HepG2 (cell line): ENCODE measurements at regions not wholly inside any gene's neighbourhood (a gene's known extent, or its start where the extent isn't known, plus 50 kb on each side); places are given as distances from the start of the nearest gene placed in this dataset.

Source experiments
- TF ChIP-seq, protein P1 (sequence below): sonication (generic); formaldehyde crosslinking; IDR thresholded peaks from 2 replicates; pipeline ENCODE4 v1.4.0; 2020; ENCODE audit warnings: missing genetic modification reagents
- TF ChIP-seq, protein P2 (sequence below): sonication (generic); formaldehyde crosslinking; IDR thresholded peaks from 2 replicates; pipeline ENCODE4 v1.8.0; 2022; ENCODE audit warnings: mild to moderate bottlenecking, missing genetic modification reagents, moderate library complexity

DNA sequence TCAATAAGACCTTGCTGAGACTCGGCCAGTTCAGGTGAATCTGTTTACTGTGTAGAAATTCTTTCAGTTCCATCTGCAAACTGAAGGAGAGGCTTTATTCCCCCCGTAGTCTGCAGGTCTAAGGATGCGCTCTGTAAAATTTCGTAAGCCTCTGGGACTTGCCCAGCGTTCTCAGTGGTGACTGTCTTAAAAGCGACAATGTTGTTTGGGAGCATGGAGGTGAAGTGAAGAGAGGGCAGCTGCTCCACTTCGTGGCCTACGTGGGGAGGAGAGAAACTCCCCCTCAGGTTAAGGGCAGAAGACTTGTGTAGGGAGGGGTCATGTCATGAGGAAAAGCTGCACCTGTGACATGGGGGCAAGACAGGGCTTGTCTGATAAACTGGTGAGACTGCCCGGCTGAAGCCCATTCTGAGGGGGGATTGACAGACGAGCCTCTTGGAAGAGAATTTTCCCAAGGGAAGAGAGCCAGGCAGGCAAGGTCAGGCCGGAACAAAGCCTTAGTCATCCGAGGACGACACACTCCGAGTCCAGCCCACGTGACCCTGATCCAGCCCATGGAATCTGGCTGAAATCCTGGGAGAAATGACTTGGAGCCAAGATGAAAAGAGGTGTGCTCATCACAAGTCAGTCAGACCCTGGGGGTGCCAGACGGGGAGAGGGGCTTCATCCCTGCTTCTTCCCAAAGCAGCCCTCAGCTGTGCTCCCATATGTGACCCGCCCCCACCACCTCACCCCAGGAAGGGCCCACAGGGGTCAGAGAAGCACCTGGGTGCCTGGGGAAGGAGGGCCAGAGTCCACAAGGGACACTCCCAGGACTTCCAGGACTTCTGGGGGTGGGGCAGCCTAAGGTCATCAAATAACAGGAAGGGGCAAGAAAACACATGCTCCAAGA is 88.5 kb upstream of the SH3BP4 start:
- TF ChIP-seq, protein P1, sequence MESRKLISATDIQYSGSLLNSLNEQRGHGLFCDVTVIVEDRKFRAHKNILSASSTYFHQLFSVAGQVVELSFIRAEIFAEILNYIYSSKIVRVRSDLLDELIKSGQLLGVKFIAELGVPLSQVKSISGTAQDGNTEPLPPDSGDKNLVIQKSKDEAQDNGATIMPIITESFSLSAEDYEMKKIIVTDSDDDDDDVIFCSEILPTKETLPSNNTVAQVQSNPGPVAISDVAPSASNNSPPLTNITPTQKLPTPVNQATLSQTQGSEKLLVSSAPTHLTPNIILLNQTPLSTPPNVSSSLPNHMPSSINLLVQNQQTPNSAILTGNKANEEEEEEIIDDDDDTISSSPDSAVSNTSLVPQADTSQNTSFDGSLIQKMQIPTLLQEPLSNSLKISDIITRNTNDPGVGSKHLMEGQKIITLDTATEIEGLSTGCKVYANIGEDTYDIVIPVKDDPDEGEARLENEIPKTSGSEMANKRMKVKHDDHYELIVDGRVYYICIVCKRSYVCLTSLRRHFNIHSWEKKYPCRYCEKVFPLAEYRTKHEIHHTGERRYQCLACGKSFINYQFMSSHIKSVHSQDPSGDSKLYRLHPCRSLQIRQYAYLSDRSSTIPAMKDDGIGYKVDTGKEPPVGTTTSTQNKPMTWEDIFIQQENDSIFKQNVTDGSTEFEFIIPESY (CRISPR knock-in tag) = no peak
- TF ChIP-seq, protein P2, sequence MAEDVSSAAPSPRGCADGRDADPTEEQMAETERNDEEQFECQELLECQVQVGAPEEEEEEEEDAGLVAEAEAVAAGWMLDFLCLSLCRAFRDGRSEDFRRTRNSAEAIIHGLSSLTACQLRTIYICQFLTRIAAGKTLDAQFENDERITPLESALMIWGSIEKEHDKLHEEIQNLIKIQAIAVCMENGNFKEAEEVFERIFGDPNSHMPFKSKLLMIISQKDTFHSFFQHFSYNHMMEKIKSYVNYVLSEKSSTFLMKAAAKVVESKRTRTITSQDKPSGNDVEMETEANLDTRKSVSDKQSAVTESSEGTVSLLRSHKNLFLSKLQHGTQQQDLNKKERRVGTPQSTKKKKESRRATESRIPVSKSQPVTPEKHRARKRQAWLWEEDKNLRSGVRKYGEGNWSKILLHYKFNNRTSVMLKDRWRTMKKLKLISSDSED (CRISPR knock-in tag) = no peak
